ENCODE measurements at regions not wholly inside any gene's neighbourhood (a gene's known extent, or its start where the extent isn't known, plus 50 kb on each side); places are given as distances from the start of the nearest gene placed in this dataset.

DNA sequence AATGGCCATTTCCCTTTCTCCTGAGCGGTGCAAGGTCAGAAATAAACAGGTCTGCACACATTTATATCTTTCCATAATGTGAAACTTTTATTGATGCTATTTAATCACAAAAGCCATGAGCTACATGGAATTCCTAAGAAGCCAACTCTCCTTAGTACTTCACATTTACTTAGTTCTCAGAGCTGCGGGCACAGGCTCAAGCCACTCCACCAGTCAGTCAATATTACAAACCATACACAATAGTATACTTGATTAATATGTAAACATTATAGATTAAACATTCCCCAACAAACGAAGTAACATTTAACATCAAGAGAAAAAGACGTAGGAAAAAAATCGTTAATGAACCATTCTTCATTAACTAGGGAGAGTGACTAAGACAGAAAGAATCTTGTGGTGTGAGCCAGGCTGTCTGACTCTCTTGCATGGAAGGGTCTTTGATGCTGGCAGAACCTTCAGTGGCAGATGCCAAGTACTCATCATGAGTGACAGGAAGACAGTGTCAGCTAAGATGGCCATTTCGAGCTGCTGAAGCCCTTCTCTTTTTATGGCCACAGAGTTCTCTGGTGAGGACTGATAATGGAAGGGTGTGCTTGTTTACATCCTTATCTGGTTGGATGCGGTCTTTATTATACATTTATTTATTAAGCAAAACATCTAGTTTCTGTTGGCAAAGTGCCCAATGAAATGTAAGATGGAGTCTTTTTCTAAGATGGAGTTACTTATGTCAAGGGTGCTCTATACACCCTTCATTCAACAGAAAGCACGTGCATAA lies 115.5 kb upstream of the TUT7 start:
- Histone ChIP-seq H3K36me3 (ENCODE audit: control insufficient read depth in 2 of 2, insufficient read depth in 2 of 2, low read length in 2 of 2) (no peaks in the 10 kb centered on the region), H3K27me3 (ENCODE audit: control insufficient read depth in 1 of 2, insufficient read depth in 2 of 2, low read length in 2 of 2) (no peaks in the 10 kb centered on the region), H3K9ac (ENCODE audit: low read length in 2 of 2) (no peak overlapping the region), H3K4me1 (ENCODE audit: control insufficient read depth, insufficient read depth, low read length) (no peaks in the 10 kb centered on the region), H3K9me3 (ENCODE audit: control insufficient read depth in 2 of 2, low read length in 2 of 2) (no peaks in the 10 kb centered on the region), H3K4me3 (ENCODE audit: low read length in 2 of 2) (no peak overlapping the region), H3K27ac (ENCODE audit: low read length) (no peak overlapping the region)

DNA sequence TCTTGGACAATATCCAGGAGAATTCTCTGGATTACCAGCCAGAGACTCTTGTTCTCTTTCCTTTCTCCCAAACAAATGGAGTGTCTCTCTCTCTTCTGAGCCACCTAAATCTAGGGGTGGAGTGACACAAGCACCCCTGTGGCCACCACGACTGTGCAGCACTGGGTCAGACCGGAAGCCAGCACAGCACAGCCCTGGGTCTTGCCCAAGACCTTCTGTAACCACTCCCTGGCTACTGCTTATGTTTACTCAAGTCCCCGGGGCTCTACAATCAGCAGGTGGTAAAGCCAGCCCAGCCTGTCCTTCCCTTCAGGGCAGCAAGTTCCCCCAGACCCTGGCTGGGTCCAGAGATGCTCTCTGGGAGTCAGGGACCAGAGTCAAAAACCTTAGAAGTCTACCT lies 110.0 kb upstream of the TUT7 start:
- no peaks in the 10 kb centered on the region for H3K4me1 ChIP-seq (ENCODE audit: control insufficient read depth, insufficient read depth, low read length)
- no peaks in the 10 kb centered on the region for H3K9me3 ChIP-seq (ENCODE audit: control insufficient read depth in 2 of 2, low read length in 2 of 2)
- H3K9ac ChIP-seq (ENCODE audit: low read length in 2 of 2) = no peak overlapping the region
- no peak overlapping the region for H3K27ac ChIP-seq (ENCODE audit: low read length)
- H3K27me3 ChIP-seq (ENCODE audit: control insufficient read depth in 1 of 2, insufficient read depth in 2 of 2, low read length in 2 of 2) = no peaks in the 10 kb centered on the region
- H3K4me3 ChIP-seq (ENCODE audit: low read length in 2 of 2) = no peak overlapping the region
- H3K36me3 ChIP-seq (ENCODE audit: control insufficient read depth in 2 of 2, insufficient read depth in 2 of 2, low read length in 2 of 2) = no peaks in the 10 kb centered on the region

- no peaks in the 10 kb centered on the region for H3K27me3 ChIP-seq (ENCODE audit: control insufficient read depth in 1 of 2, insufficient read depth in 2 of 2, low read length in 2 of 2)
- no peaks in the 10 kb centered on the region for H3K9me3 ChIP-seq (ENCODE audit: control insufficient read depth in 2 of 2, low read length in 2 of 2)
- no peaks in the 10 kb centered on the region for H3K4me1 ChIP-seq (ENCODE audit: control insufficient read depth, insufficient read depth, low read length)
- H3K36me3 ChIP-seq (ENCODE audit: control insufficient read depth in 2 of 2, insufficient read depth in 2 of 2, low read length in 2 of 2) = no peaks in the 10 kb centered on the region
- H3K9ac ChIP-seq (ENCODE audit: low read length in 2 of 2) = no peak overlapping the region
- no peak overlapping the region for H3K27ac ChIP-seq (ENCODE audit: low read length)
- no peak overlapping the region for H3K4me3 ChIP-seq (ENCODE audit: low read length in 2 of 2)
Observed at GRCh38 chr9:86460216-86461002, 106.2 kb upstream of the TUT7 start.

DNA sequence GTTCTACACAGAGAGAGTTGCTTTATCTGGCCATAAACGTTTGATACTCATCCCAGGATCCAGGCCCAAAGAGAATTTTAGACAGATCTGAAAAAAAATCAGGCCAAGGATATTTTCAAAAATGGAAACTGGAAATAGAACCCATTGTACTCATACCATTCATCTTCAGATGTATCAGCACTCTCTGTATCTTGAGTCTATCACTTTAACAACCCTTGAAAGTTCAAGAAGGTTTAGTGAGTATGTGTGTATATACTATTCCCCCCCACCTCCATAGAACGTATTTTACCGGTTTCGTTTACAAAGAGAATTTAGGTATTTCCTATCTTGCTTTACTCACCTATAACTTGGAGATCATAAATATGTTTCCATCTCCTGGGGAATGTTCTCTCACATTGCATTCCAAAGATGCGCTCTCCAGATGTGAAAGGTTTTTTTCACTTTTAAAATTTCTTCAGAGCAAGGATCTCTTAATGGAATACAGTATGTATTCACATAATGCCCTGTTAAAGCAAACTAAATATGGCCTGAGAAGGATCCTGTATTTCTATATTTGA lies 105.5 kb upstream of the TUT7 start:
- no peak overlapping the region for H3K4me3 ChIP-seq (ENCODE audit: low read length in 2 of 2)
- H3K9ac ChIP-seq (ENCODE audit: low read length in 2 of 2) = no peak overlapping the region
- no peaks in the 10 kb centered on the region for H3K36me3 ChIP-seq (ENCODE audit: control insufficient read depth in 2 of 2, insufficient read depth in 2 of 2, low read length in 2 of 2)
- H3K4me1 ChIP-seq (ENCODE audit: control insufficient read depth, insufficient read depth, low read length) = no peaks in the 10 kb centered on the region
- no peaks in the 10 kb centered on the region for H3K9me3 ChIP-seq (ENCODE audit: control insufficient read depth in 2 of 2, low read length in 2 of 2)
- no peaks in the 10 kb centered on the region for H3K27me3 ChIP-seq (ENCODE audit: control insufficient read depth in 1 of 2, insufficient read depth in 2 of 2, low read length in 2 of 2)
- H3K27ac ChIP-seq (ENCODE audit: low read length) = no peak overlapping the region

- H3K4me3 ChIP-seq (ENCODE audit: low read length in 2 of 2) = no peak overlapping the region
- no peaks in the 10 kb centered on the region for H3K27me3 ChIP-seq (ENCODE audit: control insufficient read depth in 1 of 2, insufficient read depth in 2 of 2, low read length in 2 of 2)
- H3K9ac ChIP-seq (ENCODE audit: low read length in 2 of 2) = no peak overlapping the region
- no peaks in the 10 kb centered on the region for H3K4me1 ChIP-seq (ENCODE audit: control insufficient read depth, insufficient read depth, low read length)
- H3K9me3 ChIP-seq (ENCODE audit: control insufficient read depth in 2 of 2, low read length in 2 of 2) = no peaks in the 10 kb centered on the region
- H3K36me3 ChIP-seq (ENCODE audit: control insufficient read depth in 2 of 2, insufficient read depth in 2 of 2, low read length in 2 of 2) = no peaks in the 10 kb centered on the region
- no peak overlapping the region for H3K27ac ChIP-seq (ENCODE audit: low read length)
Observed at GRCh38 chr9:86459191-86459590, 105.0 kb upstream of the TUT7 start.

DNA sequence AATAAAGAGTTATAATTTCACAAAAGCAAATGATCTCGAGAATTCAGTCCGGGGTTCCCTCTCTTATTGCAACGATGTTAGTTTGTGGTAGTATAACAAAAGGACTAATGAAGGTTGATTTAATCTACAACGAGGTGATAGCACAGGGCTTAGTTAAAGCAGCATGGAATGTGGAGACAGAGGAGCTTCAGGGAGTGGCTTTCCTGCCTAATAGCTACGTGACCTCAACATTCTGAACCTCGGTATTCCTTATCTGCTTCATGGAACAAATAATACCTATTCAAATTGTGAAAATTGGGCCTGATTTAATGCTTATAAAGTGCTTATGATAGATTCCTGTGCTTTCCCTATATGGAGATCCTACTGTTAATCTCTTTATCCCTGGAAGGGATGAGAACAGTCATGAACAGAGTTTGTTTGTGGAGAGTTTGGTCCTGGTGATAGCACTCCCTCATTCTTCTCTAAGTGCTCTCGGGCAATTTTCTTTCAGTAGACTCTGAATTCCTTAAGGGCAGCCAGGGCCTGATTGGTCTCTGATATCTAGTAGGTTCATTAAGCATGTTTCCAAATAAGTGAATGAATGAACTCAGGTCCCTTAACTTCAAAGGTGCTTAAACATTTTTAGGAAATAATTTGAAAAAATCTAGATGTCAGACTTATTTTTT lies 104.1 kb upstream of the TUT7 start:
- Histone ChIP-seq H3K4me3 (ENCODE audit: low read length in 2 of 2) (no peak overlapping the region), H3K27me3 (ENCODE audit: control insufficient read depth in 1 of 2, insufficient read depth in 2 of 2, low read length in 2 of 2) (no peaks in the 10 kb centered on the region), H3K9me3 (ENCODE audit: control insufficient read depth in 2 of 2, low read length in 2 of 2) (no peaks in the 10 kb centered on the region), H3K27ac (ENCODE audit: low read length) (no peak overlapping the region), H3K9ac (ENCODE audit: low read length in 2 of 2) (no peak overlapping the region), H3K4me1 (ENCODE audit: control insufficient read depth, insufficient read depth, low read length) (no peaks in the 10 kb centered on the region), H3K36me3 (ENCODE audit: control insufficient read depth in 2 of 2, insufficient read depth in 2 of 2, low read length in 2 of 2) (no peaks in the 10 kb centered on the region)

DNA sequence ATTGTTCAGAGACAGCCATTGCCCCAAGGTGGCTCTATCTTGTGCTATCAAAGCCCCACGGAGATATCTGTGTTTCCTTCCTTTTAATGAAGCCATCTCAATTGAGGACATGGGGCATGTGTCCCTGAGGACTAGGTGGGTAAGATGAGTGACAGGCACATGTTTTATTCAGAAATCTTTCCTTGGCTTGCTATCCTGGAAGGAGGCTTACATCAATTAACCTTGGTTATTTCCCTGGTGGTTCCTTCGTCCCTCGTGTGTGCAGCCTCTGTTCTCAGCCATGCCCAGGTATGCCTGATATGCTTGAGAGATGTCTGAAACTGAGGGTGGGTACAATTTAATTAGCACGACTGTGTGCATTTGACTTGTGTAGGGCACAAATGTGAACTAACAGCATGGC lies 102.2 kb upstream of the TUT7 start:
- Histone ChIP-seq H3K27me3 (ENCODE audit: control insufficient read depth in 1 of 2, insufficient read depth in 2 of 2, low read length in 2 of 2) (no peaks in the 10 kb centered on the region), H3K9ac (ENCODE audit: low read length in 2 of 2) (no peak overlapping the region), H3K36me3 (ENCODE audit: control insufficient read depth in 2 of 2, insufficient read depth in 2 of 2, low read length in 2 of 2) (no peaks in the 10 kb centered on the region), H3K27ac (ENCODE audit: low read length) (no peak overlapping the region), H3K4me3 (ENCODE audit: low read length in 2 of 2) (no peak overlapping the region), H3K9me3 (ENCODE audit: control insufficient read depth in 2 of 2, low read length in 2 of 2) (peaks cover 0 to 3% of the 10 kb centered on the region in 2 donors), H3K4me1 (ENCODE audit: control insufficient read depth, insufficient read depth, low read length) (no peaks in the 10 kb centered on the region)

DNA sequence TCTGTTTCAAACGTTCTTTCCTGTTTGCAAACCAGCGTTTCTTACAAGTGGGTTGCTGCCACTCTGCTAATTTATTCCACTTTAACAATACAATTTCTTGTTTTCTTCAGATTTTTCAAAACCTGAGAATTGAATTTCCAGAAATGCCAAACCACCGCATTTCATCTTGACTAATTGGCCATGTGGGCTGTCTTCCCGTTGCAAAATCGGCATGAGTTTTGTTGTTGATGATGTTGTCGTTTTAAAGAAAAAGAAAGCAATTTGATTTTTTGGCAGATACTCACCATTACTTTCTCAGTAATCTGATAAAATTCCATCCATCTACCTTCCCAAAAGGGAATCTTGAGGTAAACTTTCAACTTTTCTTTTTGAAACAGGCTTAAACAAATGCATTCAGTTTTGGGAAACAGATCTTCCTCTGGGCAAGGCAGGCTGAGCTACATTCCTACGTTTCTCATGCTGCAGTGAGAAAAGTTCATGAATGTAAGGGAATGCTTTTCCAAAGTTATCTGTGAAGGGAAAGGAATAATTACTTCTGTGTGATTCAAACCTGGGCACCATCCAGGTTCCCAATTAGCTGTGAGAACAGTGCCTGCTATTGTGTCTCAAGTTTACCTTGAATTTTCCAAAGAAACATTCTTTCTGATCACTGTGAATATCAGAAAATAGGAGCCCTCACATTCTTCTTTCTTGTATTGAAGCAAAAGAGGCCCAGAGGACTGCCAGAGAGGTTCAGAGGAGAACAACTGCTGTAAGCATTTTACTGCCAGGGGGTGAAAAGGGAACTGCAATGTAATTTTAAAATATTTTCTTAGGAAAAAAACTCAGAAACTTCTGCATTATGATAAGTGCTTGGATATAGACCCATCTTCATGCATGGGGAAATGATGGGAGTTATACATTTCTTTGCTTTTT lies 100.7 kb upstream of the TUT7 start:
- no peak overlapping the region for H3K9ac ChIP-seq (ENCODE audit: low read length in 2 of 2)
- H3K9me3 ChIP-seq (ENCODE audit: control insufficient read depth in 2 of 2, low read length in 2 of 2) = peaks cover 0 to 3% of the 10 kb centered on the region in 2 donors
- no peaks in the 10 kb centered on the region for H3K27me3 ChIP-seq (ENCODE audit: control insufficient read depth in 1 of 2, insufficient read depth in 2 of 2, low read length in 2 of 2)
- H3K36me3 ChIP-seq (ENCODE audit: control insufficient read depth in 2 of 2, insufficient read depth in 2 of 2, low read length in 2 of 2) = no peaks in the 10 kb centered on the region
- peak overlapping the region; percentile 38 for H3K27ac ChIP-seq (ENCODE audit: low read length)
- H3K4me3 ChIP-seq (ENCODE audit: low read length in 2 of 2) = no peak overlapping the region
- H3K4me1 ChIP-seq (ENCODE audit: control insufficient read depth, insufficient read depth, low read length) = no peaks in the 10 kb centered on the region

GRCh38 chr9:86452201-86452828 lies 98.1 kb upstream of the TUT7 start:
- Histone ChIP-seq H3K27ac (ENCODE audit: low read length) (no peak overlapping the region), H3K4me1 (ENCODE audit: control insufficient read depth, insufficient read depth, low read length) (no peaks in the 10 kb centered on the region)

More at GRCh38 chr9:86452201-86452828, 98.1 kb upstream of the TUT7 start:
- Histone ChIP-seq H3K27me3 (ENCODE audit: control insufficient read depth in 1 of 2, insufficient read depth in 2 of 2, low read length in 2 of 2) (no peaks in the 10 kb centered on the region), H3K4me3 (ENCODE audit: low read length in 2 of 2) (no peak overlapping the region), H3K9ac (ENCODE audit: low read length in 2 of 2) (no peak overlapping the region), H3K9me3 (ENCODE audit: control insufficient read depth in 2 of 2, low read length in 2 of 2) (peaks cover 0 to 3% of the 10 kb centered on the region in 2 donors), H3K36me3 (ENCODE audit: control insufficient read depth in 2 of 2, insufficient read depth in 2 of 2, low read length in 2 of 2) (no peaks in the 10 kb centered on the region)
